SIG-M5 treated with dmso at 0.1 percent for 504 hours (cell line): ENCODE measurements at regions not wholly inside any gene's neighbourhood (a gene's known extent, or its start where the extent isn't known, plus 50 kb on each side); places are given as distances from the start of the nearest gene placed in this dataset.
"Not testable (repeated sequence)": the region's sequence is repeated elsewhere in the genome, so short reads cannot be mapped to it uniquely, and the experiment has no call there.

Experiments
- DNase-seq: peaks from one replicate; lab custom pipeline; 2025; ENCODE audit not compliant: unreplicated experiment; lab: John Stamatoyannopoulos, UW

DNA sequence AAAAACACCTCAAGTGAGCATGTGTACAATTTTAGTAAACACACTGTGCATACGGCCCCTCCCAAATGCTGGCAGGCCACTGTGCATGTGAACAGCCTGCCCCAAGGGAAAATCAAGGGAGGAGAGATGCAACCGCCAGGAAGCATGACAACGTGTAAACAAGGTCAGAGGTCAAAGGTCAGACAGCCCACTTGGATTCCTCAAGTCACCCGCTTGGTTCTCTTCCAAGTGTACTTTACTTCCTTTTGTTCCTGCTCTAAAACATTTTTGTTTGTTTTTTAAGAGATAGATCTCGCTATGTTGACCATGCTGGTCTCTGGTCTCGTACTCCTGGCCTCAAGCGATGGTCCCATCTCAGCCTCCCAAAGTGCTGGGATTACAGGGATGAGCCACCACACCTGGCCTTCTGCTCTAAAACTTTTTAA is 126.7 kb upstream of the SHB start:
- no peak for DNase-seq

GRCh38 chr9:38194870-38195269 is 125.8 kb upstream of the SHB start:
- no peak for DNase-seq

GRCh38 chr9:38192731-38193265 is 123.8 kb upstream of the SHB start:
- DNase-seq: no peak

GRCh38 chr9:38186404-38187115 is 117.5 kb upstream of the SHB start:
- DNase-seq: no peak

DNA sequence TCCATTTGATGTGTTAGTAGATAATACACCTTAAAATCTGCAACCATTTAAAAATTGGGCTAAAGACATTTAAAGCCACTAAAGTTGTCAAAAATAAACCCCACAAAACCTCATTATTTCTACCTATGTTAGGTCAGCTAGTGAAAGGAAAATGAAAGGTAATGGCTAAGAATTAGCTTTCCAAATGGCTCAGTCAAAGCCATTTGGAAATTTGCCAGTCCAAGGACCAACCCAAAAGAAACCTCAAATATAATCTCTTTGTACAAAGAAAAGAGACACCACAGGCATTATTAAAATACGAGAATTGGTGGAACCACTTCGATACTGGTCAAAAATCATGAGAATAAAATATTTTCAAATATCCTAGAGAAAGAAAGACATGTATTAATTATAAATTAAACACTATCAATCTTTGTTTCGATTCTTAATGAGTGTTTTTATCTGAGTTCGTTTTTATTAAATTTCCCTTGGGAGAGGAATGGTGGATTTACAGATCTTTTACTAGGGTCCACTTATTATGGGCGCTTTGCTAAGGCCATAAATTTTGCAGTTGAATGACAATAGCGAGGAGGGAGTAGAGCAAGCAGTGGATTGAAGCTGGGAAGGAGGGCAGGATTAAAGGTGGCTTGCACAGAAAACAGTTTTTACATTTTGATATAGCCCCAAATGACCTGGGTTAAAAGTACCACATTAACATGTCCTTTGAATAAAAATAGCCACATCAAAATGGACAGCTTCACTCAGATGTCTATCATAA is 116.8 kb upstream of the SHB start:
- DNase-seq: no peak

DNA sequence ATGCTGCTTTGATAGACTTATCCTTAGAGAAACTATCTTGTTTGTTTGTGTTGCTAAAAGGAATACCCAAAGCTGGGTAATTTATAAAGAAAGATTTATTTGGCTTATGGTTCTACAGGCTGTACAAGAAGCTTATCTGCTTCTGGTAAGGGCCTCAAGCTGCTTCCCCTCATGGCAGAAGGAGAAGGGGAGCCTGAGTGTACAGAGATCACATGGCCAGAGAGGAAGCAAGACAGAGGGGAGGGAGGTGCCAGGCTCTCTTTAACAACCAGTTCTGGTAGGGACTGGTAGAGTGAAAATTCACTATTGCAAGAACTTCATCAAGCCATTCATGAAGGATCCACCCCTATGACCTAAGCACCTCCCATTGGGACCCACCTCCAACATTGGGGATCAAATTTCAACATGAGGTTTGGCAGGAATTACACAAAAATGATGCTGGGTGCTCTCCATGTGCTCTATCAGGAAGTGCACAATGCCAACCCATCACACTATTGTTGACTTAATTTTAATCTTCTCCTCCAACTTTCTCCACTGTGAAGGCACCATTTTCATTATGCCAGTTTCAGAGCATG is 115.1 kb upstream of the SHB start:
- DNase-seq: no peak

DNA sequence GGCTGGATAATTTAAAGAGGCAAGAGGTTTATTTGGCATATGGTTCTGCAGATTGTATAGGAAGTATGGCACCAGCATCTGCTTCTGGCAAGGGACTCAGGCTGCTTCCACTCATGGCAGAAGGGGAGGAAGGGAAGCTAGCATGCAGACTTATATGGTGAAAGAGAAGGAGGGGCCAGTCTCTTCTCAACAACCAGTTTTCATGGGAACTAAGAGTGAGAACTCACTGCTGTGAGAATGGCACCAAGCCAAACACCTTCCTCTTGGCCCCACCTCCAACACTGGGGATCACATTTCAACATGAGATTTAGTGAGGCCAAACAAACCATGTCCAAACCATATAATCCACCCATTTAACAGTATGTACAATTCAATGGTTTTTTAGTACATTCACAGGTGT is 113.3 kb upstream of the SHB start:
- DNase-seq: no peak

- DNase-seq: no peak
These were observed 112.8 kb upstream of the SHB start for GRCh38 chr9:38181866-38182265.

GRCh38 chr9:38181232-38181631 is 112.2 kb upstream of the SHB start:
- DNase-seq: no peak

DNA sequence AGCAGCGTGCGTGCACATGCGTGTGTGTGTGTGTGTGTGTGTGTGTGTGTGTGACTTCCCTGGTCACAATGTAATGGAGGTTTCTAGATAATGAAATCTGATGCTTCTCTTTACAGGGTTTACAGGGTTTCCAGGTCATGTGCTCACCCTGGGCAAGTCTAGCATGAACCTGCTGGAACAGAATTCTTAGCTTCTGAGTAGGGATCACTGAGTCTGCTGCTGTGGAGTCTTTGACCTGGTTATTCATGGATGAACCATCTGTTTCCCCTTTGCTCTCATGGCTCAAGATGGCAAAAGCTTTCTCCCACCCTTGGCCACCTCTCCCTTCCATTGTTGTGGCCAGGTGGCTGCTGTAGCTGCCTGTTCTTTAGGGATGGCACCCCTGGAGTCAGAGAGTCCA is 111.6 kb upstream of the SHB start:
- no peak for DNase-seq

- DNase-seq: no peak
These were observed 110.9 kb upstream of the SHB start for GRCh38 chr9:38179965-38180364.

DNA sequence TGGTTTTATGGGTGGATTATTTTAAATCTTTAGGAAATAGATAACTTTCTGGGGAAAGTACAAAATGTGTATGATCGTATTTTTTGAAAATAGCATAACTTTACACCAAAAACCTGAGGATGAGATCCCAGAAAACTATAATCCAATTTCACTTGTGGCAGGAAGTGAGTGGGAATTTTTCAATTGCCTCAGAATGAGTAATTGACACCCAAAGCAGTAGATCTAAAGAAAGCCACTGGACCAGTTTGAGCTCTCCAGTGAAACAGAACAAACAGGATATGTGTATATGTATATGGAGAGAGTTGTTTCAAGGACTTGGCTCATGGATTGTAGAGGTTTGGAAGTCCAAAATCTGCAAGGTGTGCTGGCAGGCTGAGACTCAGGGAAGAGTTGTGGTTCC is 109.2 kb upstream of the SHB start:
- peak; percentile 38 for DNase-seq

GRCh38 chr9:38177680-38178079 is 108.7 kb upstream of the SHB start:
- no peak for DNase-seq

DNA sequence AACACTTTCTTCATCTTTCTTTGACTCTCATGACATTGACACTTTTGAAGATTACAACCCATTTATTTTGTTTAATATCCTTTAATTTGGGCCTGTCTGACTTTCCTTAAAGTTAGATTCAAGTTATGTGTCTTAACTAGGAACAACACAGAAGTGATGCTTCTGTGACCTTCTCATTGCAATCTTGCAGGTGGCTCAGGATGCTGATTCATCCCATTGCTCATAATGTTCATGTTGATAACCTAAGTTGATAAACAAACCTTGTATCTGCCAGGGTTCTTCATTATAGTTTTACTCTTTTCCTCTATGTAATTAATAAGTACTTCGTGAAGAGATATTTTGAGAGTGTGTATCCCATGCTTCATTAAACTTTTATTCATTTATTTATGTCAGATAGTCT is 107.2 kb upstream of the SHB start:
- no peak for DNase-seq

GRCh38 chr9:38175423-38175822 is 106.4 kb upstream of the SHB start:
- DNase-seq: no peak

- no peak for DNase-seq
These were observed 103.6 kb upstream of the SHB start for GRCh38 chr9:38172586-38172985.

DNA sequence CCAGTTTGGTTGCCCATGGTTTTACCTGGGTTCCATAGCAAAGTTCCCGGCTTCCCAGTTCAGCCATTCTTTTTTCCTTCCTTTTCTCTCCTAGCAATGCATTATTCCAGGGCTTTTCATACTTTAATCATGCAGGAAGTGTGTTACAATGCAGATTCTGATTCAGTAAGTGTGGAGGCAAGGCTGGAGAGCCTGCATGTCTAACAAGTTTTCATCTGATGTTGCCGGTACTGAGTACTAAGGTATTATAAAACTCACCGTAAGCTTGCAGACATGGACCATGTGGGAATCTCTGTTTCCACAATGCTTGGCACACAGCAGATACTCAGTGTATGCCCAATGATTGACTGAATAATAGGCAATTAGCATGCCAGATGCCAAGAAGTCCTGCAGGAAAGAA is 102.9 kb upstream of the SHB start:
- DNase-seq: no peak

DNA sequence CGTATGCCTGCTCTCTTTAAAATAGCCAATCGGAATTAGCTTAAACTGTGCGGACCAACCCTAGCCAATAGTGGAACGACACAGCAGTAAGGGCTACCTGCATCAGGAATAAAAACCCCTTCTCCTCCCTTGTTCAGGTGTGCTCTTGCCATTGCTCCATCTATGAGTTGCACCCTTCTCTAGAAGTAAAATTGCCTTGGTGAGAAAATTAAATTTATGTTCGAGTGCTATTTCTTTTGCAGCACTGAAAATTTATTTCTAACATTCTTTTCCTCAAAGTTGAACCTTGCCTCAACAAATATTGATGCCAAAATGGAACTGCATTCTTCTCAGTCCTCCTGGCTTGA is 102.5 kb upstream of the SHB start:
- no peak for DNase-seq

GRCh38 chr9:38170763-38171537 is 101.9 kb upstream of the SHB start:
- peak; percentile 56 for DNase-seq

- not testable (repeated sequence) for DNase-seq
These were observed 101.1 kb upstream of the SHB start for GRCh38 chr9:38170155-38170554.

- DNase-seq: no peak
These were observed 97.5 kb upstream of the SHB start for GRCh38 chr9:38166501-38166900.
